Neural progenitor cell (in vitro differentiated cells): ENCODE measurements at regions not wholly inside any gene's neighbourhood (a gene's known extent, or its start where the extent isn't known, plus 50 kb on each side); places are given as distances from the start of the nearest gene placed in this dataset.

Source experiments
- CTCF ChIP-seq: fragments of 200-600 bp; sonication (generic); IDR thresholded peaks from 2 replicates; pipeline ENCODE4 v1.5.1; 2017; ENCODE audit warnings: antibody characterized with exemption, mild to moderate bottlenecking
- EZH2 ChIP-seq: fragments of 200-600 bp; sonication (generic); IDR thresholded peaks from 2 replicates; pipeline ENCODE4 v1.6.1; 2017; ENCODE audit warnings: antibody characterized with exemption, mild to moderate bottlenecking, moderate library complexity

- no peak for TF ChIP-seq CTCF
- TF ChIP-seq EZH2: no peak
These were observed 310.3 kb upstream of the SLIT2 start for GRCh38 chr4:19941434-19941833.
